ENCODE measurements at regions not wholly inside any gene's neighbourhood (a gene's known extent, or its start where the extent isn't known, plus 50 kb on each side); places are given as distances from the start of the nearest gene placed in this dataset.

DNA sequence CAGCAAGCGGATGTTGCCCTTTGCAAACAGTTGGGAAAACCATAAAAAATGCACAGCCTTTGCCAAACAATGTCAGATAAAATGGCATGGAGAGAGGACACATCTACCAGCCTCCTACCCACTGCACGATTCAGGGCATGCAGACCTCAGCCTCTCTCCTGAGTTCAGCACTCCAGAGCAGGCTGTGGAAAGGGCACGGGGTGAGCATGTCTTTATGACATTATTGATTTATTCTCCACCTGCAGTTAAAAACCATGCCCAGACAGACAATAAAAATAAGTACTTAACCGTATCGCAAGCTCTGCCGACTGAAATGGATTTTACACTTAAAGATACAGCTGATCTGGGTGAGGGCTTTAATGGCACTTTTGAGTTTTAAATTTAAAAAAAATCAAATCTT lies 127.1 kb downstream of the MAF start:
- TF ChIP-seq, protein P1, sequence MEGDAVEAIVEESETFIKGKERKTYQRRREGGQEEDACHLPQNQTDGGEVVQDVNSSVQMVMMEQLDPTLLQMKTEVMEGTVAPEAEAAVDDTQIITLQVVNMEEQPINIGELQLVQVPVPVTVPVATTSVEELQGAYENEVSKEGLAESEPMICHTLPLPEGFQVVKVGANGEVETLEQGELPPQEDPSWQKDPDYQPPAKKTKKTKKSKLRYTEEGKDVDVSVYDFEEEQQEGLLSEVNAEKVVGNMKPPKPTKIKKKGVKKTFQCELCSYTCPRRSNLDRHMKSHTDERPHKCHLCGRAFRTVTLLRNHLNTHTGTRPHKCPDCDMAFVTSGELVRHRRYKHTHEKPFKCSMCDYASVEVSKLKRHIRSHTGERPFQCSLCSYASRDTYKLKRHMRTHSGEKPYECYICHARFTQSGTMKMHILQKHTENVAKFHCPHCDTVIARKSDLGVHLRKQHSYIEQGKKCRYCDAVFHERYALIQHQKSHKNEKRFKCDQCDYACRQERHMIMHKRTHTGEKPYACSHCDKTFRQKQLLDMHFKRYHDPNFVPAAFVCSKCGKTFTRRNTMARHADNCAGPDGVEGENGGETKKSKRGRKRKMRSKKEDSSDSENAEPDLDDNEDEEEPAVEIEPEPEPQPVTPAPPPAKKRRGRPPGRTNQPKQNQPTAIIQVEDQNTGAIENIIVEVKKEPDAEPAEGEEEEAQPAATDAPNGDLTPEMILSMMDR (IDR thresholded peaks at IDR 0.05): no peak
- ATAC-seq (ENCODE audit: low FRiP score): no peak

DNA sequence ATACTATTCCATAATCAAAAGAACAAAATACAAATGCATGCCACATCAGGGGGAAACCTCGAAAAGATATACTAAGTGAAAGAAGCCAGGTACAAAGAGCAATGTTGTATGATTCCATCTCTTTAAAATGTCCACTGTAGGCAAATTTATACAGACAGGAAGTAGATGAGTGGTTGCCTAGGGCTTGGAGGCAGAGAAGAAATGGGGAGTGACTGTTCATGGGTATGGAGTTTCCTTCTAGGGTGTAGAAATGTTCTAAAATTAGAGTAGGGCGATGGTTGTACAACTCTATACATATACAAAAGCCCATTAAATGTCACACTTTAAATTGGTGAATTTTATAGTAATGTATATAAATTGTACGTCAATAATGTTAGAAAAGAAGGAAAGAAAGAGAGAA lies 128.1 kb downstream of the MAF start:
- ATAC-seq (ENCODE audit: low FRiP score): no peak
- no peak for DNase-seq (ENCODE audit: low spot score)
- TF ChIP-seq, protein P1 (IDR thresholded peaks at IDR 0.05): no peak

More for the DNA sequence above, 127.1 kb downstream of the MAF start:
- no peak for DNase-seq (ENCODE audit: low spot score)

DNA sequence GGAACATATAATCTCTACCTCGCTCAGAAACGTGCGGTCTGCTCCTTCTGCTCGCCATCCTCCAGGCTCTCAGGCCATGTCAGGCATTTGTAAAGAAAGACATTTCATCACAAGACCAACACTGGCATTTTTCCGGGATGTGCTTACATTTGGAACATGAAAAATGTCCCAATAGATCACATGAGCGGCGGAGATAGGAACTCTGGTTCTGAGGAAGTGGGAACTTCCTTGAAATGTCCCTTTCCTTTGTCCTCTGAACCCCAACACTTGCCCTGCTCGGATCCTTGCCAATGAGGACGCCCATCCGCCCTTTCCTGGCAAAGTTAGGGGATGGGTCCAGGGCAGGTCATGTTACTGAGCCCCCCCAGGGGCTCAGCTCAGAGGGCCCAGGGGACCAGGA lies 130.5 kb downstream of the MAF start:
- no peak for ATAC-seq (ENCODE audit: low FRiP score)
- TF ChIP-seq, protein P1 (IDR thresholded peaks at IDR 0.05): no peak
- DNase-seq (ENCODE audit: low spot score): no peak

DNA sequence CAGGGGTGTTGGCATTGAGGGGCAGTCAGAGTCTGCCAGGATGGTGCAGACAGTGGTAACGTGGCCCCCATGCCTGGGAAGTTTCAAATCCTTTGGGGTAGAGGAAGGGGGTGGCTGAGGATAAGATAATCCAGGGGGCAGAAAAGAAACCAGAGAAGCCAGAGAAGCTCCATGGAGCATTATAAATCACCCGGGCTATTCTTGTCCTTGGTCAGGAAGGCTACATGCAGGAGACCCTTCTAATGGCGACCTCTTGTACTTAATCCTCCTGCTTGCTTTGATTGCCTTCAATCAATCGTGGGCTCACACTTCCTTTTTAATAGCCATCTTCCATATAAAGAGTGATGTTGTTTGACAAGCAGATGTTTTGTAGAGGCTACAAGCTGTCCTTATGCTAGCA lies 131.9 kb downstream of the MAF start:
- DNase-seq (ENCODE audit: low spot score) (no peak), ATAC-seq (ENCODE audit: low FRiP score) (no peak)
- TF ChIP-seq, protein P1 (IDR thresholded peaks at IDR 0.05): no peak

DNA sequence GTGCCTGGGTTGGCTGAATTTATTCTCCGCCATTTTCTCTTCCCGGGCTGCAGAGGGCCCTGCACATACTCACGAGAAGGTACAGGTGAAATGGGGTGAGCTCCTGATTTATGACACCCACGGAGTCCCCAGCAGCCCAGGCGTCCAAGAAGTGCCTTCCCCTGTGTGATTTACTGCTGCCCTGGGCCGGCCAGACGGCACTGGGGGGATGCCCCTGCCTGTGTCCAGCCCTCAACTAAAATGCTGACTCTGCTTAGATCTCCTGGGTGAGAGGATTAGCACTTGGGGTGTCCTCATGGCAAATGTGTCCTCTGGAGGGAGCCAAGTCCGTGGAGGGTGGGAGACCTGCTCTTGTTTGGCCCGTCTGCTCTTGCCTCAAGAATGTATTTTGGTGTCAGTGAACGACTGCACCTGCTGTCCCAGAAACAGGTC lies 132.4 kb downstream of the MAF start:
- no peak for ATAC-seq (ENCODE audit: low FRiP score)
- TF ChIP-seq, protein P1 (IDR thresholded peaks at IDR 0.05): no peak
- DNase-seq (ENCODE audit: low spot score): no peak

DNA sequence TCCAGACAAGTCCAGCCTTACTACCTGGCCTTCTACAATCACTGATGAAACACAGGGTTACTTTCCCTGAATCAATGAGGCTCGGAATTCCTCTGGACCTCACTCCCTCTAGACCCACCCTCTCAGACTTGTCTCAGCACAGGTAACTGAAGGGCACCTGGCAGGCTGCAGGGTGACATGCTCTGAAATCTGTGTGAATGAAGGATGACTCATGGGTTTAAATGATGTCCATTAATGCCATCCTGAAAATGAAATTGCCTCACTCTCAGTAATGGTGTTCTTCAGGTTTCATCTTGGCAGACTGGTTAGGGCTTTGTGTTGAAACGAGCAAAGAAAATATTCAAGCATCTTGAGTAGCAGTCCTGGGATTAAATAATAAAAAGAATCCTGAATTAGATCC lies 134.4 kb downstream of the MAF start:
- DNase-seq (ENCODE audit: low spot score) (no peak), ATAC-seq (ENCODE audit: low FRiP score) (no peak)
- TF ChIP-seq, protein P1 (IDR thresholded peaks at IDR 0.05): no peak

DNA sequence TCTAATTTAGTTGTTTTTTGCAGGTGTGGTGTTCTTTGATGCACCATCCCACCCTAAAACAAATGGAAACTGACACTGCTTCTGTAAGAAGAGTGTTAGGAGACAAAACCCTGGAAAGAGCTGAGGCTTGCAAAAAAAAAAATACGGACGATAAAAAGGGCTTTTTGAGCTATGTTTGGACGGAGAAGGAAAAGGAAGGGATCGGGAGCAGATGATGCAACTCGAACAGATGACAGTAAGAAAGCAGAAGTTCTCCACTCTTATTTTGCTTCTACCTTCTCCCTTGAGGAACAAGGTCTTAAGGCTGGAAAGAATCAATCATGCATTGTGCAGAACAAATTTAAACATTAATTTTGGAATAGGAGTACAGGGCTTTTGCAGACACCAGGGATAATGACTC lies 136.7 kb downstream of the MAF start:
- TF ChIP-seq, protein P1 (IDR thresholded peaks at IDR 0.05): no peak
- ATAC-seq (ENCODE audit: low FRiP score): no peak
- DNase-seq (ENCODE audit: low spot score): no peak
